Left cardiac atrium (tissue), 4 donors: ENCODE measurements at regions not wholly inside any gene's neighbourhood (a gene's known extent, or its start where the extent isn't known, plus 50 kb on each side); places are given as distances from the start of the nearest gene placed in this dataset.
"Not testable (repeated sequence)": the region's sequence is repeated elsewhere in the genome, so short reads cannot be mapped to it uniquely, and the experiment has no call there.

Source experiments
- ATAC-seq, 2 donors: fragments of 200-7000 bp; cut with Tn5 transposase; one replicate each; pipeline ENCODE4 v1.9.1; 2020; ENCODE audit warnings: mild to moderate bottlenecking in 2 of 2, moderate library complexity in 2 of 2
- DNase-seq: peaks from one replicate; pipeline ENCODE4 v3.0.0-alpha.2; 2020
- intact Hi-C, 2 donors: fragments of 100-400 bp; cut with DNase I; formaldehyde crosslinking; loops; one replicate each; pipeline versions ENCODE4 v1.14.1 to v1.15.1; 2022 to 2023
- donor health status: DM: no; HTN: yes; CAD: no.
- donor health status: DM: no; HTN: yes; CAD: no; lungs with severe emphysema.
- donor health status: DM: yes; HTN: yes; CAD: no.
- donor health status: Dilated cardiomyopathy.

DNA sequence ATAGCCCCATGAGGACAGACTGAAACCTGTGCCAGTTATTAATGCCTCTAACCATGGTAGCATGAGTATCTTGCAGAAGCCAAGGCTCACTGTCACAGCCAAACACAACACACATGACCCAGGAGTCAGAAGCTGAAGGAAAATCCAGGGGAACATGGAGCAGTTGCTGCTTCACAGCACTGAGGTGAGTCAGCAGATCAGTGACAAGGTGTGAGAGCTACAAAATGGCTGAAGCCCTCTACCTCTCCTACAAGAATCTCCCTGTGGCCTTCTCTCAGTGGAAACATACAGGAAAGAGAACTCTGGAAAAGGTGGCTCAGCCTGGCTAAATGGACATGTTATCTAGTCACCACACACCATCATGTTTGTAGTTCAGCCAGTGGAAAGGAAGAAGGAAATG, 93.5 kb downstream of the NAB1 start:
- ATAC-seq (no peak), DNase-seq (no peak)
- intact Hi-C loops, result no loop called here

DNA sequence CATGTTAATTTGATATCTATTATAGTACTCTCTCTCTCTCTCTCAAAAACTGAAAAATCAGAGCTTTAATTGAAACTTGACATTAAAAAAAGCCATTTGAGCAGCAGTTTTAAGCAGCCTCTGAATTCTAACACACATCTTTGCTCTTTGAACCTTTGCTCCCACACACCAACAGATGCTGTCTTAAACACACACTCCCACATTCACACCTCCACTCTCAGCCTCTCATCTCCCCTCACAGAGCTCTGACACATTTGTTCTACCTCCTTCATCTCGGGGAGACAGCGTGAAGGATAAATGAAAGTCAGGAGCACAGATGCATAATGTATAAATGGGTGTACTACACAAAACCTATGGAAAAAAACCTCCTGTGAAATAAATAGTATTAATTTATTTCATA, 95.2 kb downstream of the NAB1 start:
- no peak for DNase-seq
- intact Hi-C loops, result no loop called here
- ATAC-seq, result peak in 1 of 2 donors; percentile 63

DNA sequence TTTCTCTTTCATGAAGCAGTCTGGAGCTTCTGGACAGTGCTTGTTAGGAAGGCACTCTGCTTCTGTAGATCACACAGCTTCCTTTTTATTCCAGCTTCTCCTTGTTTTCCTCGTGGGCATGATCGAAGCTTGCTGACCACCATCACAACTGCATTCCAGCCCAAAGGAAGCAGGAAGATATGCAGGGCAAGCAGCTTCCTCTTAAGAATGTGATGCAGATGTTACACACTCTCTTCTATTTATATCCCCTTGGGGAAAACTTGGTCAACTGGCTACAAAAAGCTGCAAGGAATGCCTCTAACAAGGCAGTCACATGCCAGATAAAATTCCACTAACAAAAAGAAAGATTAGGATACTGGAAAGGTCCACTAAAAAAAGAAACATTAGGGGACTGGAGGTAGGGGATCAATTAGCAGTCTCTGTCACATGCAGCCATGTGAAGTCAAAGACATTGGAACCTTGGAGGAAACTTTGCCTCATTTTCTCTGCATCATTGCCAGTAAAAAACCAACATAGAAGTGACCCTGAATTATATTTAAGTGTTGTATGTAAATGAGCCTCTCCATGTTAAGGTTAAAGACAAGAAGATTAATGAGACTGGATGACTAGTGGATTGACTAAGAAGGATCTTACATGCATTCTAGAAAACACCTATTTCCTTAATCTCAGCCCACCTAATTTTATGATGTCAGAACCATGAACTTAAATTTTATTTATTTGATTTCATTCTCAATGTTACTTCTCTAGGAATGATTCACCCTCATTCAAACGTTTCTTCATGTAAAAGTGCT, 98.3 kb downstream of the NAB1 start:
- ATAC-seq, result peak in 1 of 2 donors; percentile 23
- intact Hi-C loops, result no loop called here
- DNase-seq, result no peak

DNA sequence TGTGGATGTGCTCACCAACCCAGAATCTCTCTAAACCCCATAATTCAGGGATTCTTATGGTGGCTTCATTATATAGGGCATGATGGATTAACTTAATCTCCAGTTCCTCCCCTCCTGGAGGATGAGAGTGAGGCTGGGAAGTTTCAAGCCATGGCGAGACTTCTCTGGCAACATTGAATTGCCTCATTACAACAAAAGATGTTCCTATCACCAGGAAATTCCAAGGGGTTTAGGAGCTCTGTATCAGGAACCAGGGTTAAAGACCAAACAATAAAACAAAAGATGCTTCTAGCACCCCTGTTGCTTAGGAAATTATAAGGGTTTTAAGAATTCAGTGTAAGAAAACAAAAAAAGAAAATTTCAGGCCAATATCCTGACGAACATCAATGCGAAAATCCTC, 100.1 kb downstream of the NAB1 start:
- ATAC-seq (no peak), DNase-seq (no peak)
- intact Hi-C loops, result no loop called here

DNA sequence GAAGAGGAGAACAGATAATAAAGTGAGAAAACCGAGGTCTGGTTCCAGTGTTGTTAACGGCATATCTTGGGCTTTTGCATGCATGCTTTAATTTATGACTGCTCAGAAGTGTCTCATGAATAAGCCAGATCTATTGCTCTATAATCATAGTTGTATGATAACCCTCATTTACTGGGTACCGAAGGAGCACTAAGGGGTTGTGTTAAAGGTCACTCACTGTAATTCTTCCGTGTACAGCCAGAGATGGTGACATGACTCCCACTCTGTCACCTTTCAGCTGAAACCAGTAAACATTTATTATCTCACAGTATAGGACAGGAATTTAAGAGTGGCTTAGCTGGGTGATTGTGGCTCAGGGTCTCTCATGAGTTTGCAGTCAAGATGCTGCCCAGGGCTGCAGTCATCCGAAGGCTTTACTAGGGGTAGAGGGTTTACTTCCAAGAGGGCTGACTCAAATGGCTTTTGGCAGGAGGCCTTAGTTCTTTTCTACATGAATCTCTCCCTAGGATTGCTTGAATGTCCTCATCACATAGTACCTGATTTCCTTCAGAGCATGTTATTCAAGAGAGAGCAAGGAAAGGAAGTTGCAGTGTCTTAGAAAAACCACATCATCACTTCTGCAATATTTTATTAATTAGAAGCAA, 107.0 kb downstream of the NAB1 start:
- peak; percentile 14 to 73 for ATAC-seq

DNA sequence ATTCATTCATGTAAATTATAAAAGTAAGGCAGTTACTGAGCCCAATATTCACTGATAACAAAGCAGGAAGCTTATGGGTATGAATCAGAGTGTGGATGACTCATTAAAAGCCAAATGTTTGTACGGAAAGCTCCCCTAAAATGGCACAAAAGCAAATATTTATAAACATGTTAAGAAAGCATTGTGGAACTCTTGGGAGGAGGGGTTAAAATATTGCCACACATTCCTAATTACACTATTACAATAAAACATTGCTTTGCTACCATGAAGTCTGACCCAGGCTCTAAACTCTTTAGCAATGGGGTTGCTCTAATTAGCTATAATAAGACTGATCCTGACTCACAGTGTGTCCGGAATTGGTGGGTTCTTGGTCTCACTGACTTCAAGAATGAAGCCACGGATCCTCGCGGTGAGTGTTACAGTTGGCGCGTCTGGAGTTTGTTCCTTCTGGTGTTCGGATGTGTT, 110.9 kb downstream of the NAB1 start:
- intact Hi-C loops, result no loop called here
- ATAC-seq (peak in 1 of 2 donors; percentile 76), DNase-seq (no peak)

More for the DNA sequence above, 107.0 kb downstream of the NAB1 start:
- intact Hi-C loops, result no loop called here
- DNase-seq, result no peak

DNA sequence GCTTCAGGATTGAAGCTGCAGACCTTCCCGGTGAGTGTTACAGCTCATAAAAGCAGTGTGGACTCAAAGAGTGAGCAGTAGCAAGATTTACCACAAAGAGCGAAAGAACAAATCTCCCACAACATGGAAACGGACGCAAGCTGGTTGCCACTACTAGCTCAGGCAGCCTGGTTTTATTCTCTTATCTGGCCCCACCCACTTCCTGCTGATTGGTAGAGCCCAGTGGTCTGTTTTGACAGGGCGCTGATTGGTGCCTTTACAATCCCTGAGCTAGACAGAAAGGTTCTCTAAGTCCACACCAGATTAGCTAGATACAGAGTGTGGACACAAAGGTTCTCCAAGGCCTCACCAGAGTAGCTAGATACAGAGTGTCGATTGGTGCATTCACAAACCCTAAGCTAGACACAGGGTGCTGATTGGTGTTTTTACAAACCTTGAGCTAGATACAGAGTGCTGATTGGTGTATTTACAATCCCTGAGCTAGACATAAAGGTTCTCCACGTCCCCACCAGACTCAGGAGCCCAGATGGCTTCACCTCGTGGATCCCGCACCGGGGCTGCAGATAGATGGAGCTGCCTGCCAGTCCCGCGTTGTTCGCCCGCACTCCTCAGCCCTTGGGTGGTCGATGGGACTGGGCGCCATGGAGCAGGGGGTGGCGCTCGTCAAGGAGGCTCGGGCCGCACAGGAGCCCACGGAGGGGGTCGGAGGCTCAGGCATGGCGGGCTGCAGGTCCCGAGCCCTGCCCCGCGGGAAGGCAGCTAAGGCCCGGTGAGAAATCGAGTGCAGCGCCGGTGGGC, 111.7 kb downstream of the NAB1 start:
- intact Hi-C loops, result not testable (repeated sequence)
- ATAC-seq, result peak in 1 of 2 donors; percentile 23
- peak; percentile 21 for DNase-seq

DNA sequence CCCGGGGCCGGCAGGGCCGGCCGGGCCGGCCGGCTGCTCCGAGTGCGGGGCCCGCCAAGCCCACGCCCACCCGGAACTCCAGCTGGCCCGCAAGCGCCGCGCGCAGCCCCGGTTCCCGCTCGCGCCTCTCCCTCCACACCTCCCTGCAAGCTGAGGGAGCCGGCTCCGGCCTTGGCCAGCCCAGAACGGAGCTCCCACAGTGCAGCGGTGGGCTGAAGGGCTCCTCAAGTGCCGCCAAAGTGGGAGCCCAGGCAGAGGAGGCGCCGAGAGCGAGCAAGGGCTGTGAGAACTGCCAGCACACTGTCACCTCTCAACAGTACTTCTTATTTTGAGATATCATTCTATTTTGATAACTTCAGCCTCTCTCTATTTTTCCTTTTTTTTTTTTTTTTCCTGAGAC, 112.3 kb downstream of the NAB1 start:
- ATAC-seq, intact Hi-C loops: not testable (repeated sequence)

DNA sequence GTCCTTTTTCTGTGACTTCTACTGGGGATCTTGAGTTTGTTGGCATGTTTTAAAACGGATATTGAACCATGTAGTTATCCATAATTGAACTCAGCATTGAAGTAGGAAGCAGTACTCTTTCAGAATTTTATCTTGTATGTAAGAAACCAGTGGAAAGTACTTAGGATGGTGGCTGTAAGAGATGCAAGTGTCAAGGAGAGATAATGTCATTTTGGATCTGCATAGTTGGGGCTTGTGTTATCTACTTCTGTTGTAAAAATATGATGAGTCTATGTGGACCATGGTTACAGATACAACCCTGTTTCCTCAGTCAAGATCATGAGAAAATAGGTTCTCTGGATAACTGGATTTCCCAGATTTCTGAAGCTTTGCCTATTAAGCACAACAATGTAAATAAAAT, 113.7 kb downstream of the NAB1 start:
- intact Hi-C loops, result no loop called here
- ATAC-seq, result no peak
- DNase-seq, result no peak

More for the DNA sequence above, 112.3 kb downstream of the NAB1 start:
- not testable (repeated sequence) for DNase-seq

DNA sequence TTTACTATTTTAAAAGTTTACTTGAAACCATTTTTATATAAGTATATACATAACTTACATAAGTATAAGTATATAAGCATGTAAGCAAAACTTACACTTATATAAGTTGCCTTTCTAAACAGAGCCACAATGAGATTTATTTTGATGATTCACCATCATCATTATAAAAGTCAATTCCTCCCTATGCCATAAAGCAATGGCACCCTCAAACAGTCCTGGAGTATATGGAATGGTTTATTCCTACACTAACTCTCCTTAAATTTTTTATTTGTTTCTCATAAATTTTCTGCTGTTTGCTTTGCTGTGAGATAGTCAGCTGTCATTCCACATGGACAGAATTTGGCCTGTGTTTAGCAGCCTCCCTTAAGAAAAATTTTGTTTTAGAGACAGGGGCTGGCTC, 114.2 kb downstream of the NAB1 start:
- ATAC-seq, result no peak
- intact Hi-C loops, result no loop called here
- DNase-seq, result no peak

DNA sequence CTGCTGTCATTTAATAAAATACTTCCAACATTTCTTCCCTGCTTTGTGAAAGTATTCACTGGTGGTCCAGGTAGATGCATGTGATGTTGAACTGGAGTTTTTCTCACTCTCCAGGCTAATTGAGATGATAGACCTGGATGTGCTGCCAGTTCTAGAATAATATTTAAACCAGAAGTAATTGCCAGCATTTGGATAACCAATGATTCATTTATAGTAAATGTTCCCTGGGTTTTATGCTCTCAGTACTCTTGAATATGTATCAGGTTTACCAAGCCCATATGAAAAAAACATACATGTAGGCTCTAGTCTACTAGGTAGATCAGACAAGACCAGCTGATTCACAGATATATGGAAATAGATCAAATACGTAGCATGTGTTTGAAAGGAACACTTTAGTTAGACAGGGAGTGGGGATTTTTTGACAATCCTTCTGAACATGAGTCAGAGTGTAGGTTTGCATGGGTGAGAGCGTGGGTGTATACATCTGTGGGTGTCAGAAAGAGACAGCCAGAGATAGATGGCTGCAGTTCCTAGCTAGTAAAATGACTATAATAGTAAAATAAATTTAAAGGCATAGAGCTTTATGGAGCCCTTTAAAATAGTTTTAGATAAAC, 115.1 kb downstream of the NAB1 start:
- ATAC-seq (peak in 1 of 2 donors; percentile 52), DNase-seq (no peak)
- intact Hi-C loops, result no loop called here

DNA sequence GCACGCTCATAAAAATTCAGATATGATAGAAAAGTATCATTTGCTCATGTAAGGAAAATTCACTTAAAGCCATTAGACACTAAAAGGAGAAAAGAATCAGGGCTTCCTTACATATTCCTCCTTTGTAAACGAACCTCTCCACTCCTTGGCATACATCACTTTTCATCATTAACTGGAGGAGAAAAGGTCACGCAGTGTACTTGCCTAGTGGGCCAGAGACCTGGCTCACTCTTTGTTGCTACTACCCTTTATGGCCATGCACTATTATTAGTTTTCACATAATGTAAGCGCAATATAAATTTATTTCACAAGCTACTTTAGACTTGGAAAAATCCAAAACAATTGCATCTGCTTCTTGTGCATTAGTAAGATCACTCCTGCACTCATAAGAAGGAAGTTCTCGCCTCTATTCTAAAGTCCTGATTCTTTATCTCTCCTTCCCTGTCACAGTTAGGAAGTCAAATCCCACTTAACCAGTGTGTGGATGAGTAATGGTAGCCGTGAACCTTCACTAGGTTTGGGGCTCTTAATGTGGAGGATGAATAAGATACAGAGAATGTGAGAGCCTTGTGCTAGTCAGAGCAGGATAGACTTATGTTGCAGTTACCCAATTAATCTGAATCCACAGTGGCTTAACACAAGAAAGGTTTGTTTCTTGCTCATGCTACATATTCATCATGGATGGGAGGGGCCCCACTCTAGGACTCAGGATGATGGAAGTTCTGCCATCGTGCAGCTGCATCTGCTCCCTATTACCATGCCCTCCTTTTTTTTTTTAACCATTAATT, 115.0 kb upstream of the GLS start:
- peak; percentile 71 to 76 for ATAC-seq
- intact Hi-C loops, result no loop called here
- no peak for DNase-seq

DNA sequence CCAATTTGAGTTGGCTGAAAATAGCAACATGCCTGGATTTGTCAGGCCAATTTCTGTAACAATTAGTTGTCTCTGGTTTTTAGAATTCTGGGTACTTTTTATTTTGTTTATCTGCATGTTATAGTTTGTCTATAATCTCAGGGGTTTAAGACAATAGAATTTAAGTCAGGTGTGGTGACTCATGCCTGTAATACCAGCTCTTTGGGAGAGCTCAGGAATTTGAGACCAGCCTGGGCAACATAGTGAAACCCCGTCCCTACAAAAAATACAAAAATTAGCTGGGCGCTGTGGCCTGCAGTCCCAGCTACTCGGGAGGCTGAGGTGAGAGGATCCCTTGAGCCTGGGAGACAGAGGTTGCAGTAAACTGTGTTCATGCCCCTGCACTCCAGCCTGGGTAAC, 114.4 kb upstream of the GLS start:
- intact Hi-C loops, result no loop called here
- peak in 1 of 2 donors; percentile 9 for ATAC-seq

DNA sequence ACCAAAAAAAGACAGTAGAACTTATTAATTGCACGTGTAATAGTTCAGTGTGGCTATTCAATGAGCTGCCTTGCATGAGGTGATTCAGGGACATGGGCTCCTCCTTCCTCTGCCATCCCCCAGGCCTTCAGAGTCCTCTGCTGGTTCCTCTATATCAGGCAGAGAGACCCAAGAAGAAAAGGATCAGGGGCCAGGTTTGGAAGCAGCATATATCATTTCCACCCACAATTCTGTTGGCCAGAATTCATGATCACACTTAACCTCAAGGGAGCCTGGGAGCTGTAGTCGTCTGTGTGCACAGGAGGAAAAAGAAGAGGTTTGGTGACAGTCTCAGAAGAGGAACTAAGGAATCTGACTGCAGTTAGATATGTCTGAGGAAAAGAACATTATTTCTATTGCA, 114.0 kb upstream of the GLS start:
- intact Hi-C loops, result no loop called here
- DNase-seq, result no peak
- peak in 1 of 2 donors; percentile 28 for ATAC-seq

More for the DNA sequence above, 114.4 kb upstream of the GLS start:
- DNase-seq, result no peak

DNA sequence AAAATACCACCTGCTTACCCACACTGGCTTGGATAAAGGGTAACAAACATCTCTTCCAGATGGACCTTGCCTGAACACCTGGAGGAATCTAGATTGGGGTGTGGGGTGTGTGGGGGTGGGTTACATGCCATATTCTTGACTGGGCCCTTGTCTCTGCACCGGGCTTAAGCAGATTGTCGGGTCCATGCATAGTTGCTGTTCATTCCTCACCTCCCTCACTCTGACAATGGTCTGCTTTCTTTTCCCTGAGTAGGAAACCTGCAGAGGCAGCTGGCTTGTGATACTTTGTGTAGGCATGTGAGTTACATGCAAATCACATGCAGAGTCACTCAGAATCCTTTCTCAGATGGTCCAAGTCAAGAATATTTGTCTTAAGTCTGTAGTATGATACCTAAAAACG, 112.8 kb upstream of the GLS start:
- ATAC-seq (no peak), DNase-seq (no peak)

DNA sequence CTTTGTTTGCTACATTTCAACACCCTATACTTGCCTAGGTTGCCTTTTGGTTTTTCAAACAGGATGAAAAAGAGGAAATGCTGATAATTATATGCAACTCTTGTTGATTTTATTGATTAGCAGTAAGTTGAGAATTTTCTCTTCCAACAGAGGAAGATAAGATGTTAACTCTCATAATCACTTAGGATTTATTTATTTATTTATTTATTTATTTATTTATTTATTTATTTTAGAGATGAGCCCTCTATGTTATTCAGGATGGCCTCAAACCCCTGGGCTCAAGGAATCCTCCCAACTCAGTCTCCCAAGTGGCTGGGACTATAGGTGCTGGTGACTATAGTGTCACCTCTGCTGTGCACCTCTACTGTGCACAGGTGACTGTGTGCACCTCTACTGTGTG, 111.4 kb upstream of the GLS start:
- ATAC-seq, result no peak
- no peak for DNase-seq
- intact Hi-C loops, result no loop called here

More for the DNA sequence above, 112.8 kb upstream of the GLS start:
- intact Hi-C loops, result no loop called here

DNA sequence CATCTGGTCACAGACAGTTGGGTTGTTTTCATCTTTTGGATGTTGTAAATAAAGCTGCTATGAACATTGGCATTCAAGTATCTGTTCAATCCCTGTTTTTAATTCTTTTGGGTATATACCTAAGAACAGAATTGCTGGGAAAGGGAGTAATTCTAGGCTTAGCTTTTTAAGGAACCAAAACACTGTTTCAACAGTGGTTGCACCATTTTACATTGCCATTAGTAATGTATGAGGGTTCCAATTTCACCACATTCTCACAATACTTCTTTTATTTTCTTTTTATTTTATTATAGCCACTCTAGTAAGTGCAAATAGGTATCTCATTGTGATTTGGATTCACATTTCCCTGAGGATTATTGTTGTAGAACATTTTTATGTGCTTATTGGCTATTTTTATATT, 108.9 kb upstream of the GLS start:
- no peak for DNase-seq
- ATAC-seq, result no peak
- intact Hi-C loops, result no loop called here

DNA sequence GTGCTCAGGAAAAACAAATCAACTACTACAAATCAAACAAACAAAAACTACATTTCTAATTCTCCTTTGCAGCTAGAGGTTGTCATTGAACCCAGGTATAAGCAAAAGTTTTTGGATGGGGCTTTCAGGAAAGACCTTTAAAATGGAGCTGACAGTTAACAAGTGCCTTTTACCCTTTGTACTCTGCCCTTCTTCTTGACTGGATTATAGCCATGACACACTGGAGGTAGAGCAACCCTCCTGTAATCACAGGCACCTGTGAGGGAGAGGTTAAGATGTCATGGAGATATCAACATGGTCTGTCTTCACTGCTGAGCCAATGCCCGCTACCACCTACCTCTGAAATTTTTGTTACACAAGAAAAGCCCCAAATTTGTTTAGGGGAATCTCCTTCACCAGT, 100.0 kb upstream of the GLS start:
- DNase-seq (no peak), ATAC-seq (no peak)
- intact Hi-C loops, result loop anchor here in 1 of 2 donors (2.0 kb wide), 1 partner anchor 250 kb away; no protein-coding TSS in a partner anchor
